ENCODE measurements at regions not wholly inside any gene's neighbourhood (a gene's known extent, or its start where the extent isn't known, plus 50 kb on each side); places are given as distances from the start of the nearest gene placed in this dataset.

GRCh38 chr12:116427200-116427930 lies 131.8 kb upstream of the MAP1LC3B2 start:
- TF ChIP-seq CTCF (IDR thresholded peaks at IDR 0.05) = no peak
- TF ChIP-seq POLR2A (IDR thresholded peaks at IDR 0.05) = no peak

Data from lower leg skin (tissue), 3 donors.